H9 (cell line): ENCODE measurements at regions not wholly inside any gene's neighbourhood (a gene's known extent, or its start where the extent isn't known, plus 50 kb on each side); places are given as distances from the start of the nearest gene placed in this dataset.

Experiments used
- DNase-seq: peaks from one replicate; pipeline ENCODE4 v3.0.0-alpha.2; 2017
- H2AFZ ChIP-seq: one replicate; pipeline ENCODE4 v1.6.1; 2013; ENCODE audit warnings: mild to moderate bottlenecking, low read length, control low read depth, moderate library complexity
- H2AK5ac ChIP-seq: 2 replicates; pipeline ENCODE4 v1.6.1; 2013; ENCODE audit warnings: low read length, control low read depth, mixed read lengths; ENCODE audit not compliant: insufficient read length
- H2BK120ac ChIP-seq: one replicate; pipeline ENCODE4 v1.6.1; 2013; ENCODE audit warnings: low read depth, mild to moderate bottlenecking, low read length, control low read depth, inconsistent platforms; ENCODE audit not compliant: poor library complexity, severe bottlenecking
- H2BK12ac ChIP-seq: 2 replicates; pipeline ENCODE4 v1.6.1; 2013; ENCODE audit warnings: low read length, control low read depth, mixed read lengths, low read depth; ENCODE audit not compliant: insufficient read length
- H2BK15ac ChIP-seq: 2 replicates; pipeline ENCODE4 v1.6.1; 2013; ENCODE audit warnings: low read depth, low read length, control low read depth
- H2BK20ac ChIP-seq: one replicate; pipeline ENCODE4 v1.6.1; 2013; ENCODE audit warnings: low read depth, mild to moderate bottlenecking, low read length, control low read depth, inconsistent platforms; ENCODE audit not compliant: poor library complexity, severe bottlenecking
- H2BK5ac ChIP-seq: 2 replicates; pipeline ENCODE4 v1.6.1; 2013; ENCODE audit warnings: low read length, control low read depth, mixed read lengths; ENCODE audit not compliant: insufficient read length
- H3K14ac ChIP-seq: 2 replicates; pipeline ENCODE4 v1.6.1; 2013; ENCODE audit warnings: low read length, control low read depth; ENCODE audit not compliant: insufficient read depth
- H3K18ac ChIP-seq: 2 replicates; pipeline ENCODE4 v1.6.1; 2013; ENCODE audit warnings: low read depth, mild to moderate bottlenecking, mixed read lengths, low read length, control low read depth; ENCODE audit not compliant: insufficient read length
- H3K23ac ChIP-seq: 2 replicates; pipeline ENCODE4 v1.6.1; 2013; ENCODE audit warnings: low read length, control low read depth, mixed read lengths, low read depth; ENCODE audit not compliant: insufficient read length
- H3K23me2 ChIP-seq: 2 replicates; pipeline ENCODE4 v1.6.1; 2013; ENCODE audit warnings: low read depth, mild to moderate bottlenecking, mixed read lengths, low read length, control low read depth; ENCODE audit not compliant: insufficient read length, poor library complexity, severe bottlenecking
- H3K27ac ChIP-seq: 2 replicates; pipeline ENCODE4 v1.5.1; 2013; ENCODE audit warnings: low read length, control low read depth, mixed read lengths, low read depth; ENCODE audit not compliant: insufficient read length
- H3K27me3 ChIP-seq: 2 replicates; pipeline ENCODE4 v1.6.1; 2013; ENCODE audit warnings: low read length, control low read depth, inconsistent platforms; ENCODE audit not compliant: insufficient read depth
- H3K4ac ChIP-seq: 2 replicates; pipeline ENCODE4 v1.6.1; 2013; ENCODE audit warnings: low read depth, mild to moderate bottlenecking, control low read depth, inconsistent platforms, low read length, moderate library complexity
- H3K4me1 ChIP-seq: 2 replicates; pipeline ENCODE4 v1.6.1; 2013; ENCODE audit warnings: low read length, control low read depth, inconsistent platforms; ENCODE audit not compliant: insufficient read depth
- H3K4me2 ChIP-seq: 2 replicates; pipeline ENCODE4 v1.6.1; 2013; ENCODE audit warnings: low read length, control low read depth, mixed read lengths; ENCODE audit not compliant: insufficient read length, insufficient read depth
- H3K56ac ChIP-seq: 2 replicates; pipeline ENCODE4 v1.6.1; 2013; ENCODE audit warnings: low read depth, mild to moderate bottlenecking, mixed read lengths, low read length, control low read depth; ENCODE audit not compliant: insufficient read length
- H3K79me1 ChIP-seq: 2 replicates; pipeline ENCODE4 v1.6.1; 2013; ENCODE audit warnings: low read depth, mild to moderate bottlenecking, moderate library complexity, low read length, control low read depth, inconsistent platforms; ENCODE audit not compliant: insufficient read depth, poor library complexity, severe bottlenecking
- H3K79me2 ChIP-seq: 2 replicates; pipeline ENCODE4 v1.6.1; 2013; ENCODE audit warnings: low read length, control low read depth, inconsistent platforms; ENCODE audit not compliant: insufficient read depth
- H3K9ac ChIP-seq: 2 replicates; pipeline ENCODE4 v1.6.1; 2013; ENCODE audit warnings: low read length, control low read depth, mixed read lengths; ENCODE audit not compliant: insufficient read length; ENCODE audit errors: extremely low read depth
- H3K9me3 ChIP-seq: one replicate; pipeline ENCODE4 v1.6.1; 2013; ENCODE audit warnings: low read depth, low read length, inconsistent platforms; ENCODE audit not compliant: control insufficient read depth
- H3T11ph ChIP-seq: one replicate; pipeline ENCODE4 v1.6.1; 2013; ENCODE audit warnings: mild to moderate bottlenecking, low read length, control low read depth, inconsistent platforms
- H4K20me1 ChIP-seq: one replicate; pipeline ENCODE4 v1.6.1; 2013; ENCODE audit not compliant: control insufficient read depth, insufficient read length, insufficient read depth
- H4K5ac ChIP-seq: 2 replicates; pipeline ENCODE4 v1.6.1; 2013; ENCODE audit warnings: low read depth, mild to moderate bottlenecking, mixed read lengths, low read length, control low read depth; ENCODE audit not compliant: insufficient read length
- H4K8ac ChIP-seq: replicated peaks from 2 replicates; pipeline ENCODE4 v1.6.1; 2013; ENCODE audit warnings: low read length, control low read depth, mixed read lengths, low read depth; ENCODE audit not compliant: insufficient read length
- H4K91ac ChIP-seq: 2 replicates; pipeline ENCODE4 v1.6.1; 2013; ENCODE audit warnings: low read depth, mild to moderate bottlenecking, moderate library complexity, mixed read lengths, low read length, control low read depth; ENCODE audit not compliant: insufficient read length
- H3K27ac Mint-ChIP-seq, 3 experiments: 2 replicates in 2 of 3; 3 replicates in 1 of 3; pipeline ENCODE4 v1.8.0; 2020 to 2021; ENCODE audit warnings: mixed read lengths in 3 of 3, mild to moderate bottlenecking in 1 of 3, moderate library complexity in 1 of 3
- H3K27me3 Mint-ChIP-seq: 2 replicates; pipeline ENCODE4 v1.8.0; 2021; ENCODE audit warnings: low read depth, mild to moderate bottlenecking, moderate library complexity, mixed read lengths
- H3K36me3 Mint-ChIP-seq, 3 experiments: 2 replicates in 2 of 3; 3 replicates in 1 of 3; pipeline ENCODE4 v1.8.0; 2020 to 2021; ENCODE audit warnings: low read depth in 3 of 3, mixed read lengths in 3 of 3; ENCODE audit not compliant: insufficient read depth in 1 of 3
- H3K4me1 Mint-ChIP-seq, 2 experiments: 2 replicates each; pipeline ENCODE4 v1.8.0; 2020; ENCODE audit warnings: mixed read lengths in 2 of 2
- H3K4me3 Mint-ChIP-seq, 2 experiments: 2 replicates in 1 of 2; 3 replicates in 1 of 2; pipeline ENCODE4 v1.8.0; 2020 to 2021; ENCODE audit warnings: mild to moderate bottlenecking in 2 of 2, mixed read lengths in 2 of 2, moderate library complexity in 1 of 2
- H3K9me3 Mint-ChIP-seq, 2 experiments: 2 replicates in 1 of 2; 3 replicates in 1 of 2; pipeline ENCODE4 v1.8.0; 2020; ENCODE audit warnings: mild to moderate bottlenecking in 2 of 2, mixed read lengths in 2 of 2, moderate library complexity in 1 of 2
- CTCF ChIP-seq: fragments of 200-600 bp; sonication (generic); conservative IDR thresholded peaks from 3 replicates; pipeline ENCODE4 v1.8.0; 2021; ENCODE audit warnings: antibody characterized with exemption, mild to moderate bottlenecking
- WGBS: extraction: QIAGEN DNeasy Blood & Tissue Kit; methylation state at CpG from one replicate; pipeline ENCODE4 v1.1.7; 2013; ENCODE audit warnings: missing lambda C conversion rate, low lambda C conversion rate, mixed read lengths; ENCODE audit not compliant: insufficient read length; ENCODE audit errors: extremely low coverage; 5-methylcytosine and 5-hydroxymethylcytosine counted together

- Histone ChIP-seq H3K4ac (no peak overlapping the region), H3K14ac (no peak overlapping the region), H3K23ac (no peak overlapping the region), H2AK5ac (no peak overlapping the region), H4K20me1 (no peaks in the 10 kb centered on the region), H2BK12ac (no peak overlapping the region), H3T11ph (no peak overlapping the region), H3K4me1 (no peaks in the 10 kb centered on the region), H4K5ac (no peak overlapping the region), H4K91ac (no peak overlapping the region), H3K79me2 (no peaks in the 10 kb centered on the region), H3K27ac (no peak overlapping the region), H3K9me3 (no peaks in the 10 kb centered on the region), H3K79me1 (no peaks in the 10 kb centered on the region), H3K9ac (no peak overlapping the region), H3K23me2 (no peaks in the 10 kb centered on the region), H3K56ac (no peak overlapping the region), H2BK120ac (no peak overlapping the region), H3K27me3 (no peaks in the 10 kb centered on the region), H2BK20ac (no peak overlapping the region), H4K8ac (no peak overlapping the region), H2AFZ (no peak overlapping the region), H3K4me2 (no peak overlapping the region), H2BK15ac (no peak overlapping the region), H2BK5ac (no peak overlapping the region), H3K18ac (no peak overlapping the region)
- no peak for DNase-seq
- no peak overlapping the region for H3K4me3 Mint-ChIP-seq
- no peaks in the 10 kb centered on the region; a peak in 1 of 7 replicates for H3K36me3 Mint-ChIP-seq
- peaks cover 0 to 2% of the 10 kb centered on the region in 2 experiments; a peak in 1 of 4 replicates for H3K4me1 Mint-ChIP-seq
- WGBS: no CpG with 5 or more reads among the region's 2 CpGs
- no peak for TF ChIP-seq CTCF
- no peak overlapping the region for H3K27ac Mint-ChIP-seq
- no peaks in the 10 kb centered on the region for H3K27me3 Mint-ChIP-seq
- peaks cover 0 to 2% of the 10 kb centered on the region in 2 experiments; a peak in 1 of 5 replicates for H3K9me3 Mint-ChIP-seq
These were observed 894.9 kb upstream of the PCDH9 start for GRCh38 chr13:68125087-68125480.
